K562 (cell line): ENCODE measurements at regions not wholly inside any gene's neighbourhood (a gene's known extent, or its start where the extent isn't known, plus 50 kb on each side); places are given as distances from the start of the nearest gene placed in this dataset.
A peak's percentile ranks its signal among the peaks of the same experiment; 100 is the strongest.

ENCODE experiments used
- ATAC-seq: fragments of 200-7000 bp; cut with Tn5 transposase; 3 replicates; pipeline ENCODE4 v1.9.1; 2020; ENCODE audit warnings: moderate library complexity
- BruUV-seq: library from RNA; stranded (reverse); fragments of 400-500 nt; replicated peaks from 2 replicates; lab custom pipeline; 2021; lab: Mats Ljungman, UMichigan
- CTCF ChIA-PET: fragments of 300-600 bp; formaldehyde crosslinking; extraction: SDS; loops from one replicate; lab custom pipeline; 2021; ENCODE audit warnings: low intra/inter-chr PET ratio; lab: Yijun Ruan, JAX
- POLR2A ChIA-PET: fragments of 300-600, 350-650 bp; sonication (Branson Sonifier 250); formaldehyde crosslinking; extraction: SDS; loops from one replicate; lab custom pipeline; 2021; ENCODE audit warnings: antibody characterized with exemption, inconsistent platforms; lab: Yijun Ruan, JAX
- DNase-seq, 4 experiments: peaks; one replicate each; pipeline versions ENCODE4 v3.0.0 to v3.0.0-alpha.2; 2011 to 2018; ENCODE audit warnings: low spot score in 3 of 4, mixed read lengths in 3 of 4; ENCODE audit errors: extremely low read depth in 1 of 4
- FAIRE-seq: peaks from 2 replicates; lab custom pipeline; 2011; peaks lifted over from hg19 to GRCh38; lab: Jason Lieb, UNC
- H2AFZ ChIP-seq: 2 replicates; pipeline ENCODE4 v1.6.0; 2011; ENCODE audit warnings: low read depth, low read length, control low read depth, inconsistent platforms
- H3K27ac ChIP-seq: fragments of 200-600 bp; 3 replicates; pipeline ENCODE4 v1.8.0; 2011; ENCODE audit warnings: low read depth, mild to moderate bottlenecking, control low read depth, inconsistent platforms, low read length, moderate library complexity, mixed read lengths; ENCODE audit errors: extremely low read depth
- H3K27me3 ChIP-seq, 2 experiments: fragments of 300-600 bp in 1 of 2; 2 replicates in 1 of 2; 3 replicates in 1 of 2; pipeline versions ENCODE4 v1.6.0 to v1.8.0; 2011; ENCODE audit warnings: inconsistent platforms in 2 of 2, low read length in 2 of 2, mild to moderate bottlenecking in 1 of 2, mixed read lengths in 1 of 2, moderate library complexity in 1 of 2; ENCODE audit not compliant: control insufficient read depth in 2 of 2, insufficient read depth in 2 of 2
- H3K36me3 ChIP-seq: fragments of 300-600 bp; 3 replicates; pipeline ENCODE4 v1.8.0; 2011; ENCODE audit warnings: mild to moderate bottlenecking, low read length, inconsistent platforms; ENCODE audit not compliant: control insufficient read depth, insufficient read depth
- H3K4me1 ChIP-seq, 2 experiments: fragments of 200-600 bp in 1 of 2; replicated peaks in 1 of 2; 2 replicates in 1 of 2; 3 replicates in 1 of 2; pipeline versions ENCODE4 v1.5.1 to v1.8.0; 2011; ENCODE audit warnings: inconsistent platforms in 2 of 2, low read length in 2 of 2, mild to moderate bottlenecking in 1 of 2, mixed read lengths in 1 of 2, moderate library complexity in 1 of 2; ENCODE audit not compliant: control insufficient read depth in 2 of 2, insufficient read depth in 2 of 2
- H3K4me2 ChIP-seq: 2 replicates; pipeline ENCODE4 v1.6.1; 2011; ENCODE audit warnings: low read length, control low read depth, inconsistent platforms, mixed read lengths; ENCODE audit not compliant: insufficient read depth
- H3K4me3 ChIP-seq: fragments of 200-600 bp; sonication (generic), shearing (Covaris generic); 2 replicates; pipeline ENCODE4 v1.5.1; 2016; ENCODE audit warnings: control low read depth, inconsistent platforms
- H3K79me2 ChIP-seq: fragments of 200-600 bp; 3 replicates; pipeline ENCODE4 v1.8.0; 2011; ENCODE audit warnings: low read length, inconsistent platforms; ENCODE audit not compliant: control insufficient read depth, insufficient read depth
- H3K9ac ChIP-seq, 2 experiments: 2 replicates each; pipeline versions ENCODE4 v1.6.0 to v1.6.1; 2011; ENCODE audit warnings: low read depth in 2 of 2, low read length in 2 of 2, control low read depth in 1 of 2, inconsistent platforms in 1 of 2, mild to moderate bottlenecking in 1 of 2, mixed read lengths in 1 of 2; ENCODE audit not compliant: insufficient read depth in 1 of 2
- H3K9me1 ChIP-seq: one replicate; pipeline ENCODE4 v1.6.0; 2011; ENCODE audit warnings: inconsistent platforms, mild to moderate bottlenecking, low read length, moderate library complexity; ENCODE audit not compliant: control insufficient read depth, insufficient read depth
- H3K9me3 ChIP-seq: replicated peaks from 2 replicates; pipeline ENCODE4 v1.5.1; 2011; ENCODE audit warnings: low read depth, low read length, inconsistent platforms; ENCODE audit not compliant: control insufficient read depth, insufficient read depth
- H4K20me1 ChIP-seq: replicated peaks from 2 replicates; pipeline ENCODE4 v1.6.1; 2011; ENCODE audit warnings: low read length, inconsistent platforms, mixed read lengths; ENCODE audit not compliant: control insufficient read depth, insufficient read depth
- CREB3L1 ChIP-seq: fragments of 450-650 bp; IDR thresholded peaks from 2 replicates; pipeline ENCODE4 v1.6.1; 2014; ENCODE audit warnings: low read depth, mild to moderate bottlenecking, moderate library complexity, borderline replicate concordance
- DEAF1 ChIP-seq: fragments of 450-650 bp; formaldehyde crosslinking; IDR thresholded peaks from 2 replicates; pipeline ENCODE4 v1.4.0; 2020; ENCODE audit warnings: mild to moderate bottlenecking, moderate library complexity
- EWSR1 ChIP-seq: fragments of 450-650 bp; IDR thresholded peaks from 2 replicates; pipeline ENCODE4 v1.6.1; 2018; ENCODE audit warnings: borderline replicate concordance, mild to moderate bottlenecking, low read depth, moderate library complexity; ENCODE audit not compliant: partially characterized antibody
- NFATC3 ChIP-seq: fragments of 450-650 bp; IDR thresholded peaks from 2 replicates; pipeline ENCODE4 v1.6.1; 2017; ENCODE audit warnings: mild to moderate bottlenecking
- RAD21 ChIP-seq, 2 experiments: fragments of 250-450 bp in 1 of 2; fragments of 450-650 bp in 1 of 2; sonication (Bioruptor Pico) in 1 of 2; formaldehyde crosslinking in 1 of 2; IDR thresholded peaks in 1 of 2; conservative IDR thresholded peaks in 1 of 2; 2 replicates each; pipeline versions ENCODE4 v1.4.0 to v1.8.0; 2020 to 2022; ENCODE audit warnings: mild to moderate bottlenecking in 2 of 2, moderate library complexity in 1 of 2
- REST ChIP-seq, 2 experiments: fragments of 450-650 bp; formaldehyde crosslinking in 1 of 2; IDR thresholded peaks; 2 replicates each; pipeline versions ENCODE4 v1.4.0 to v1.6.1; 2014 to 2020; ENCODE audit warnings: mild to moderate bottlenecking in 2 of 2, borderline replicate concordance in 1 of 2, low read depth in 1 of 2
- SAFB2 ChIP-seq: fragments of 200-400 bp; formaldehyde crosslinking; IDR thresholded peaks from 2 replicates; pipeline ENCODE4 v1.6.1; 2018; ENCODE audit warnings: borderline replicate concordance, low read length, low read depth, moderate library complexity; ENCODE audit not compliant: severe bottlenecking
- SMC3 ChIP-seq: conservative IDR thresholded peaks from 2 replicates; pipeline ENCODE4 v1.6.1; 2011; ENCODE audit warnings: low read depth, low read length, improper control_type of control experiment; ENCODE audit not compliant: insufficient read depth
- SPI1 ChIP-seq: IDR thresholded peaks from 2 replicates; pipeline ENCODE4 v1.6.1; 2011; ENCODE audit warnings: low read depth, low read length, control low read depth, borderline replicate concordance
- ZNF696 ChIP-seq: fragments of 250-450 bp; sonication (Bioruptor Pico); conservative IDR thresholded peaks from 2 replicates; pipeline ENCODE4 v1.4.0; 2020; ENCODE audit warnings: mild to moderate bottlenecking, moderate library complexity
- WGBS: fragments of 100-300 bp; shearing (Covaris generic); methylation state at CpG from one replicate; pipeline ENCODE4 v1.1.6; 2016; ENCODE audit warnings: low coverage, mixed read lengths; ENCODE audit not compliant: insufficient coverage; ENCODE audit errors: missing lambda C conversion rate; 5-methylcytosine and 5-hydroxymethylcytosine counted together
- in situ Hi-C: fragments of 300-500 bp; cut with MboI; formaldehyde crosslinking; loops from 4 replicates; pipeline ENCODE4 v1.15.0; 2018; ENCODE audit warnings: inconsistent platforms, mixed read lengths
- intact Hi-C: fragments of 100-400 bp; cut with micrococcal nuclease; formaldehyde crosslinking; loops from 2 replicates; pipeline ENCODE4 v1.14.2; 2022

- FAIRE-seq: peak; percentile 68
- DNase-seq: peak; percentile 31 to 65 (median 36)
- intact Hi-C loops (loop anchor here (1.0 to 10.0 kb wide), 5 partner anchors 144 to 689 kb away; no protein-coding TSS in a partner anchor), in situ Hi-C loops (loop anchor here (10.0 kb wide), 1 partner anchor 687 kb away; no protein-coding TSS in a partner anchor)
- no peak overlapping the region for H3K4me2 ChIP-seq
- no peak overlapping the region for H3K9ac ChIP-seq
- peak; percentile 66; the same call in 2 of the 3 replicates for ATAC-seq
- H2AFZ ChIP-seq: no peak overlapping the region
- H3K4me1 ChIP-seq: no peaks in the 10 kb centered on the region
- no peaks in the 10 kb centered on the region for H3K9me1 ChIP-seq
- H3K79me2 ChIP-seq: no peaks in the 10 kb centered on the region
- no peaks in the 10 kb centered on the region for H4K20me1 ChIP-seq
- ChIA-PET POLR2A (no interaction called here), CTCF (interaction anchor here (1.3 kb wide), 1 partner anchor 145 kb away, joined by 4 read pairs; no protein-coding TSS in a partner anchor)
- H3K9me3 ChIP-seq: no peaks in the 10 kb centered on the region
- H3K36me3 ChIP-seq: no peaks in the 10 kb centered on the region
- H3K27ac ChIP-seq: no peak overlapping the region
- H3K27me3 ChIP-seq: no peaks in the 10 kb centered on the region
- no TSS peak for BruUV-seq
- H3K4me3 ChIP-seq: no peak overlapping the region
- WGBS: 3% methylated on average over 4 of the region's 4 CpGs
- TF ChIP-seq CREB3L1 (no peak), SMC3 (peak; percentile 30; the same call in 1 of the 2 replicates), ZNF696 (CRISPR knock-in tag) (no peak), EWSR1 (no peak), DEAF1 (CRISPR knock-in tag) (peak; percentile 52), SAFB2 (no peak), RAD21 (CRISPR knock-in tag; conservative IDR thresholded peaks at IDR 0.05 in 1 of 2, IDR thresholded peaks at IDR 0.05 in 1 of 2) (peak; percentile 64 to 75), REST (IDR thresholded peaks at IDR 0.05; ENCODE audit: borderline replicate concordance) (peak; percentile 53; the same call in 1 of the 2 replicates), REST (CRISPR knock-in tag; IDR thresholded peaks at IDR 0.05; ENCODE audit: low read depth) (no peak), NFATC3 (no peak), SPI1 (0 out of 2 replicates have a peak, but pooled peaks have one; percentile 7)
Observed at GRCh38 chr9:78121488-78121887, 89.9 kb upstream of the GNAQ start.
